ENCODE measurements at regions not wholly inside any gene's neighbourhood (a gene's known extent, or its start where the extent isn't known, plus 50 kb on each side); places are given as distances from the start of the nearest gene placed in this dataset.

DNA sequence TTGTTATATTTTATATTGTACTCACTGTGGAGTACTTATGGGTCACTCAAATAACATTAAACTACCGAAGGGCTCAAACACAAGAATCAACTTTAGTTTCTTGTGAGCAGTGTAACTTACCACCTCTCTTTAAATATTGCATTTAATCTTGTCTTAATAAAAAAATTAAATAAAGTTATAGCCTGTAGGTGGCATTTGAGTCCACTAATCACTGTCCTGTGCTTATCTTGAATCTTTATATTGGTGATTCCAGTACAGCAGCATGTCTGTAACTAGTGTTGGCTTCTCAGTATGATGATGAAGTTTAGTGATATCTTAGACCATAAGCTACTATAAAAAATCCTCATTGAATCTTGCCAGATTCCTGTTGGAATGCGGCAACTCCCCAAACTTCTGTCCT, 313.8 kb downstream of the FAM170A start:
- DNase-seq (ENCODE audit: low spot score): no peak
- no peaks in the 10 kb centered on the region for H3K4me1 ChIP-seq (ENCODE audit: insufficient read depth, low read length, poor library complexity, severe bottlenecking)
- BruUV-seq (replicated peaks): no TSS peak
- H4K20me1 ChIP-seq (ENCODE audit: insufficient read depth, low read length): no peaks in the 10 kb centered on the region
- H3K27ac ChIP-seq (ENCODE audit: low read depth, low read length, poor library complexity, severe bottlenecking): no peak overlapping the region
- H3K36me3 ChIP-seq (ENCODE audit: insufficient read depth, low read length): no peaks in the 10 kb centered on the region
- no peak for TF ChIP-seq EZH2phosphoT487 (IDR thresholded peaks at IDR 0.05; ENCODE audit: borderline replicate concordance, low read depth, low read length)
- TF ChIP-seq, protein P1, sequence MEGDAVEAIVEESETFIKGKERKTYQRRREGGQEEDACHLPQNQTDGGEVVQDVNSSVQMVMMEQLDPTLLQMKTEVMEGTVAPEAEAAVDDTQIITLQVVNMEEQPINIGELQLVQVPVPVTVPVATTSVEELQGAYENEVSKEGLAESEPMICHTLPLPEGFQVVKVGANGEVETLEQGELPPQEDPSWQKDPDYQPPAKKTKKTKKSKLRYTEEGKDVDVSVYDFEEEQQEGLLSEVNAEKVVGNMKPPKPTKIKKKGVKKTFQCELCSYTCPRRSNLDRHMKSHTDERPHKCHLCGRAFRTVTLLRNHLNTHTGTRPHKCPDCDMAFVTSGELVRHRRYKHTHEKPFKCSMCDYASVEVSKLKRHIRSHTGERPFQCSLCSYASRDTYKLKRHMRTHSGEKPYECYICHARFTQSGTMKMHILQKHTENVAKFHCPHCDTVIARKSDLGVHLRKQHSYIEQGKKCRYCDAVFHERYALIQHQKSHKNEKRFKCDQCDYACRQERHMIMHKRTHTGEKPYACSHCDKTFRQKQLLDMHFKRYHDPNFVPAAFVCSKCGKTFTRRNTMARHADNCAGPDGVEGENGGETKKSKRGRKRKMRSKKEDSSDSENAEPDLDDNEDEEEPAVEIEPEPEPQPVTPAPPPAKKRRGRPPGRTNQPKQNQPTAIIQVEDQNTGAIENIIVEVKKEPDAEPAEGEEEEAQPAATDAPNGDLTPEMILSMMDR (conservative IDR thresholded peaks at IDR 0.05; ENCODE audit: low read length): 0 out of 2 replicates have a peak, but pooled peaks have one; percentile 37
- H3K9me3 ChIP-seq (ENCODE audit: low read length): no peaks in the 10 kb centered on the region
- CTCF ChIA-PET (ENCODE audit: unreplicated experiment): no interaction called here
- intact Hi-C loops (cut with micrococcal nuclease; ENCODE audit: unreplicated experiment): no loop called here
- POLR2A ChIA-PET: interaction anchor here (1.1 kb wide), 1 partner anchor 9 kb away, joined by 3 read pairs; no protein-coding TSS in a partner anchor
- H3K4me2 ChIP-seq (ENCODE audit: low read length): no peak overlapping the region
- H3K9me2 ChIP-seq (ENCODE audit: insufficient read depth, low read length): no peaks in the 10 kb centered on the region
- no peak overlapping the region for H3K4me3 ChIP-seq (ENCODE audit: low read depth, low read length, poor library complexity, severe bottlenecking)
- H2AFZ ChIP-seq (ENCODE audit: low read length): no peak overlapping the region
- no peaks in the 10 kb centered on the region for H3K79me2 ChIP-seq (ENCODE audit: insufficient read depth, low read depth, low read length)

DNA sequence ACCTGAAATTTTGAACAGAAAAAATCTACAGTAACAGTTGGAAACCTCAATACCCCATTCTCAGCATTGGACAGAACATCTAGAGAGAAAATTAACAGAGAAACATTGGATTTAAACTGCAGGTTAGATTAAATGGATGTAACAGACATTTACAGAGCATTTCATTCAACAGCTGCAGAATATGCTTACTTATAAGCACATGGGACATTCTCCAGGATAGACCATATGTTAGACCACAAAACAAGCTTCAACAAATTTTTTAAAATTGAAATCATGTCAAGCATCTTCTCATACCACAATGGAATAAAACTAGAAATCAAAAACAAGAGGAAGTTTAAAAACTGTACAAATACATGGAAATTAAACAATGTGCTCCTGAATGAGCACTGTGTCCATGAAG, 316.3 kb downstream of the FAM170A start:
- Histone ChIP-seq H3K4me1 (ENCODE audit: insufficient read depth, low read length, poor library complexity, severe bottlenecking) (no peaks in the 10 kb centered on the region), H3K9me2 (ENCODE audit: insufficient read depth, low read length) (no peaks in the 10 kb centered on the region), H3K27ac (ENCODE audit: low read depth, low read length, poor library complexity, severe bottlenecking) (no peak overlapping the region), H3K79me2 (ENCODE audit: insufficient read depth, low read depth, low read length) (no peaks in the 10 kb centered on the region), H4K20me1 (ENCODE audit: insufficient read depth, low read length) (no peaks in the 10 kb centered on the region), H3K9me3 (ENCODE audit: low read length) (no peaks in the 10 kb centered on the region), H2AFZ (ENCODE audit: low read length) (no peak overlapping the region), H3K36me3 (ENCODE audit: insufficient read depth, low read length) (no peaks in the 10 kb centered on the region), H3K4me2 (ENCODE audit: low read length) (no peak overlapping the region), H3K4me3 (ENCODE audit: low read depth, low read length, poor library complexity, severe bottlenecking) (no peak overlapping the region)
- CTCF ChIA-PET (ENCODE audit: unreplicated experiment): no interaction called here
- no TSS peak for BruUV-seq (replicated peaks)
- POLR2A ChIA-PET: no interaction called here
- DNase-seq (ENCODE audit: low spot score): no peak
- intact Hi-C loops (cut with micrococcal nuclease; ENCODE audit: unreplicated experiment): no loop called here
- TF ChIP-seq, protein P1 (conservative IDR thresholded peaks at IDR 0.05; ENCODE audit: low read length): no peak
- TF ChIP-seq EZH2phosphoT487 (IDR thresholded peaks at IDR 0.05; ENCODE audit: borderline replicate concordance, low read depth, low read length): no peak

DNA sequence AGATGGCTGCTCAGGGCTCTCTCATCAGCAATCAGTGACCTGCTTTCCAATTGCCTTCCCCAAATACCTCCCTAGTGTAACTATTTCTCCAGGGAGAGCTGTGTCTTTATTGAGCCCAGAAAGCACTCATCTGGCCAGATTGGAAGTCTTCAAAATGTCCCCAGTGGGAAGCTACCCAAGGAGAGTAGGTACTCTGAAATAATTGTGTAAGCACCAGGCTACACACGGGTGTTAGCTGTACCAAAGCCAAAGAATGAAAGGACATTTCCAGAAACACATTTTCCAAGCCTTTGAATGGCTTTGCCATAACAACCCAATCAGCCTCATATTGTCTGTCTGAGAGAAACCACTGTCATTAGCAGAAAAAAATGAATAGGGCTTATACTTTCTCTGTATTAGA, 318.8 kb downstream of the FAM170A start:
- Histone ChIP-seq H3K4me1 (ENCODE audit: insufficient read depth, low read length, poor library complexity, severe bottlenecking) (no peaks in the 10 kb centered on the region), H3K36me3 (ENCODE audit: insufficient read depth, low read length) (no peaks in the 10 kb centered on the region), H2AFZ (ENCODE audit: low read length) (no peak overlapping the region), H4K20me1 (ENCODE audit: insufficient read depth, low read length) (no peaks in the 10 kb centered on the region), H3K9me3 (ENCODE audit: low read length) (no peaks in the 10 kb centered on the region), H3K27ac (ENCODE audit: low read depth, low read length, poor library complexity, severe bottlenecking) (no peak overlapping the region), H3K79me2 (ENCODE audit: insufficient read depth, low read depth, low read length) (no peaks in the 10 kb centered on the region), H3K4me2 (ENCODE audit: low read length) (no peak overlapping the region), H3K9me2 (ENCODE audit: insufficient read depth, low read length) (no peaks in the 10 kb centered on the region), H3K4me3 (ENCODE audit: low read depth, low read length, poor library complexity, severe bottlenecking) (no peak overlapping the region)
- TF ChIP-seq EZH2phosphoT487 (IDR thresholded peaks at IDR 0.05; ENCODE audit: borderline replicate concordance, low read depth, low read length): no peak
- TF ChIP-seq, protein P1 (conservative IDR thresholded peaks at IDR 0.05; ENCODE audit: low read length): no peak
- ChIA-PET CTCF (ENCODE audit: unreplicated experiment) (no interaction called here), POLR2A (interaction anchor here (0.6 kb wide), 1 partner anchor 1274 kb away, joined by 3 read pairs; no protein-coding TSS in a partner anchor)
- no TSS peak for BruUV-seq (replicated peaks)
- intact Hi-C loops (cut with micrococcal nuclease; ENCODE audit: unreplicated experiment): no loop called here
- no peak for DNase-seq (ENCODE audit: low spot score)

Measured in OCI-LY7 (cell line).